Heart left ventricle (tissue), 16 donors: ENCODE measurements at regions not wholly inside any gene's neighbourhood (a gene's known extent, or its start where the extent isn't known, plus 50 kb on each side); places are given as distances from the start of the nearest gene placed in this dataset.

Experiments used
- ATAC-seq, 4 donors: fragments of 200-7000 bp; cut with Tn5 transposase; one replicate each; pipeline ENCODE4 v1.9.1; 2020 to 2022; ENCODE audit warnings: moderate library complexity in 4 of 4, mild to moderate bottlenecking in 3 of 4, moderate number of reproducible peaks in 1 of 4
- DNase-seq, 5 donors: peaks; one replicate each; pipeline ENCODE4 v3.0.0-alpha.2; 2020
- H3K27ac ChIP-seq, 12 donors: fragments of 200-600 bp; sonication (generic) in 4 of 12; one replicate each; pipeline versions ENCODE4 v1.5.0 to v1.8.0; 2016 to 2022; ENCODE audit warnings: mild to moderate bottlenecking in 2 of 12
- H3K27me3 ChIP-seq, 9 donors: fragments of 200-600 bp; sonication (generic) in 2 of 9; one replicate each; pipeline versions ENCODE4 v1.5.1 to v1.8.0; 2016 to 2022; ENCODE audit warnings: mild to moderate bottlenecking in 3 of 9
- H3K36me3 ChIP-seq, 9 donors: fragments of 200-600 bp; sonication (generic) in 2 of 9; one replicate each; pipeline versions ENCODE4 v1.5.0 to v1.8.0; 2018 to 2022; ENCODE audit warnings: mild to moderate bottlenecking in 2 of 9
- H3K4me1 ChIP-seq, 12 donors: fragments of 200-600 bp; sonication (generic) in 4 of 12; one replicate each; pipeline versions ENCODE4 v1.5.0 to v1.8.0; 2016 to 2022; ENCODE audit warnings: mild to moderate bottlenecking in 3 of 12
- H3K4me3 ChIP-seq, 12 donors: fragments of 200-600 bp; sonication (generic) in 4 of 12; one replicate each; pipeline versions ENCODE4 v1.5.0 to v1.8.0; 2017 to 2022; ENCODE audit warnings: mild to moderate bottlenecking in 9 of 12, moderate library complexity in 4 of 12
- H3K9me3 ChIP-seq, 12 donors: fragments of 200-600 bp; sonication (generic) in 4 of 12; one replicate each; pipeline versions ENCODE4 v1.5.0 to v1.8.0; 2016 to 2022; ENCODE audit warnings: mild to moderate bottlenecking in 1 of 12
- CTCF ChIP-seq, 12 donors: fragments of 200-600 bp; sonication (generic) in 4 of 12; IDR thresholded peaks; one replicate each; pipeline versions ENCODE4 v1.5.0 to v1.8.0; 2018 to 2022; ENCODE audit warnings: antibody characterized with exemption in 12 of 12, mild to moderate bottlenecking in 5 of 12
- POLR2A ChIP-seq, 2 donors: fragments of 450-650 bp; IDR thresholded peaks; one replicate each; pipeline ENCODE4 v1.6.1; 2017; ENCODE audit warnings: antibody characterized with exemption in 2 of 2, mild to moderate bottlenecking in 2 of 2, moderate library complexity in 2 of 2
- WGBS, 4 donors: extraction: QIAGEN DNeasy Blood & Tissue Kit in 2 of 4; methylation state at CpG; one replicate each; pipeline versions ENCODE4 v1.1.5 to v1.1.7; 2013 to 2018; 5-methylcytosine and 5-hydroxymethylcytosine counted together
- intact Hi-C, 10 donors: fragments of 100-400 bp; cut with DNase I; formaldehyde crosslinking; loops; one replicate each; pipeline versions ENCODE4 v1.11.1 to v1.14.2; 2022
- donor health status: ischemic (EF 13 %, LVEDD 7.1; RV severe dilation, severe dysfunction).
- donor health status: healthy with polysubstance abuse.
- donor health status: DM: no; HTN: yes; CAD: no.
- donor health status: DM: no; HTN: no; CAD: no.
- donor health status: ischemic (EF 25% LVEDD 6.9; RV normal size, moderate dysfunction).
- donor health status: ischemic (EF 25% LVEDD 5.7; RV mildly dilated, moderate dysfunction).
- donor health status: healthy.
- donor health status: DM: yes; HTN: yes; CAD: no.
- donor health status: ischemic (EF 35%, LVEDD 5.7; RV mildly dilated, moderate dysfunction).
- donor health status: nonischemic (EF 11% LVEDD 7.7; RV severe dilation, severe dysfunction).
- donor health status: DM: yes; HTN: yes; CAD: no.
- donor health status: PGD.
- donor health status: ischemic (EF 29% LVEDD 5.4; RV normal size, mild dysfunction).
- donor health status: nonischemic (EF 23%, LVEDD 6.1; RV moderate dilation, normal function).

GRCh38 chr7:21175714-21176113 is 252.2 kb upstream of the SP4 start:
- H3K36me3 ChIP-seq = no peaks in the 10 kb centered on the region
- intact Hi-C loops = no loop called here
- no peak for DNase-seq
- no peak overlapping the region for H3K27ac ChIP-seq
- H3K27me3 ChIP-seq = peaks cover 0 to 5% (median 0%) of the 10 kb centered on the region in 9 donors
- TF ChIP-seq CTCF (IDR thresholded peaks at IDR 0.05) (no peak), POLR2A (IDR thresholded peaks at IDR 0.05) (no peak)
- H3K4me1 ChIP-seq = no peaks in the 10 kb centered on the region
- no peak overlapping the region for H3K4me3 ChIP-seq
- no peaks in the 10 kb centered on the region for H3K9me3 ChIP-seq
- WGBS, 4 donors = 63 to 82% (median 66%) methylated on average over 1 of the region's 1 CpG
- ATAC-seq = no peak

- no peaks in the 10 kb centered on the region for H3K4me1 ChIP-seq
- intact Hi-C loops = no loop called here
- no peak overlapping the region for H3K27ac ChIP-seq
- DNase-seq (no peak), ATAC-seq (no peak)
- H3K4me3 ChIP-seq = no peak overlapping the region
- TF ChIP-seq CTCF (IDR thresholded peaks at IDR 0.05) (no peak), POLR2A (IDR thresholded peaks at IDR 0.05) (no peak)
- H3K27me3 ChIP-seq = no peaks in the 10 kb centered on the region
- WGBS, 4 donors = 38 to 61% (median 59%) methylated on average over 6 of the region's 6 CpGs
- no peaks in the 10 kb centered on the region for H3K9me3 ChIP-seq
- H3K36me3 ChIP-seq = no peaks in the 10 kb centered on the region
Observed at GRCh38 chr7:21184942-21185652, 242.8 kb upstream of the SP4 start.

GRCh38 chr7:21185653-21186265 is 242.1 kb upstream of the SP4 start:
- H3K4me3 ChIP-seq = no peak overlapping the region
- no peaks in the 10 kb centered on the region for H3K4me1 ChIP-seq
- H3K36me3 ChIP-seq = no peaks in the 10 kb centered on the region
- TF ChIP-seq POLR2A (IDR thresholded peaks at IDR 0.05) = no peak
- no peak for TF ChIP-seq CTCF (IDR thresholded peaks at IDR 0.05)
- H3K9me3 ChIP-seq = no peaks in the 10 kb centered on the region
- DNase-seq = no peak
- intact Hi-C loops = no loop called here
- no peaks in the 10 kb centered on the region for H3K27me3 ChIP-seq
- no peak for ATAC-seq
- no peak overlapping the region for H3K27ac ChIP-seq
- 74 to 82% (median 79%) methylated on average over 6 of the region's 6 CpGs for WGBS, 4 donors

- no peak for ATAC-seq
- Histone ChIP-seq H3K27me3 (no peaks in the 10 kb centered on the region), H3K4me1 (no peaks in the 10 kb centered on the region), H3K27ac (no peak overlapping the region), H3K36me3 (no peaks in the 10 kb centered on the region), H3K9me3 (no peaks in the 10 kb centered on the region), H3K4me3 (no peak overlapping the region)
- TF ChIP-seq POLR2A (IDR thresholded peaks at IDR 0.05) (no peak), CTCF (IDR thresholded peaks at IDR 0.05) (no peak)
- WGBS, 4 donors = 70 to 77% (median 77%) methylated on average over 7 of the region's 7 CpGs
- intact Hi-C loops = no loop called here
- DNase-seq = no peak
Observed at GRCh38 chr7:21191321-21192073, 236.4 kb upstream of the SP4 start.
